HG02970 (cell line): ENCODE measurements at regions not wholly inside any gene's neighbourhood (a gene's known extent, or its start where the extent isn't known, plus 50 kb on each side); places are given as distances from the start of the nearest gene placed in this dataset.
"Not testable (repeated sequence)": the region's sequence is repeated elsewhere in the genome, so short reads cannot be mapped to it uniquely, and the experiment has no call there.

ENCODE experiments used
- ATAC-seq: cut with Tn5 transposase; IDR thresholded peaks from one replicate; pipeline ENCODE4 v1.9.1; 2021; ENCODE audit warnings: mild to moderate bottlenecking, moderate library complexity, moderate number of reproducible peaks; ENCODE audit not compliant: unreplicated experiment, low FRiP score

DNA sequence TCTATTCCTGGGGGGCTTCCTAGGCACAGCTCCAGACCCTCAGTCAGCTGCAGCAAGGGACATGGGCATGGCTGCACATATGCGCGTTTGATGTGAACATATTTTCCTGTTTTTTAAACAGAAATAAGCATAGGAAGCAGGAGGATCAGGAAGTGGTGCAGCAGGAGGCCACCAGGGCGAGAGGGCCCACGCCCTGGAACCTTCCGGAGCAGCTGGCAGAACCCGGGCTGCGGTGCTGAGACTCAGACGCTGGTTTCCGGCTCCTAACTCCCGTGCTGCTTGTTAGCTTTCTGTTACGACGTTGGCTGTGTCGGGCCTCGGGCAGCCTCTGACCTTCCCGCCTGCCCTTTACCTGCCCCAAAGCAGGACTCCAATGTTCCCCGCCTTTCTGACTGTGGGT, 5399.5 kb upstream of the TPTE start:
- not testable (repeated sequence) for ATAC-seq

DNA sequence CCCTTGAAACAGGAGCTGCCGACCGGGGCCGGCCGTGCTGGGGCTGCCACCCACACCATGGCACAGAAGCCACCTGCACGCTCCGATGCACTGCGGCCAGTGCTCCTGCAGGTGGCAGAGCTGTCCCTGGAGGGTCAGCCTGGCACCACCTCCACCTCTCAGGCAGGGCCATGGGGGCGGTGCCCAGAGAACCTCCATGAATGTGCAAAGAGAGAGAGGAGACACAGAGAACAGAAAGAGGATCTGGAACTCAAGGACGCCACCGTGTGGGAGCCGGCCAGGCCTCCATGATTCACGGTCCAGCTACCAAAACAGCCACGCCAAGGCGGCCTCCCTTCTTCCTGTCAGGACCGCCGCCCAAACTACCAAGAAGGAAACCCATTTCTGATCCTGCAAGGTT, 5397.7 kb upstream of the TPTE start:
- not testable (repeated sequence) for ATAC-seq

DNA sequence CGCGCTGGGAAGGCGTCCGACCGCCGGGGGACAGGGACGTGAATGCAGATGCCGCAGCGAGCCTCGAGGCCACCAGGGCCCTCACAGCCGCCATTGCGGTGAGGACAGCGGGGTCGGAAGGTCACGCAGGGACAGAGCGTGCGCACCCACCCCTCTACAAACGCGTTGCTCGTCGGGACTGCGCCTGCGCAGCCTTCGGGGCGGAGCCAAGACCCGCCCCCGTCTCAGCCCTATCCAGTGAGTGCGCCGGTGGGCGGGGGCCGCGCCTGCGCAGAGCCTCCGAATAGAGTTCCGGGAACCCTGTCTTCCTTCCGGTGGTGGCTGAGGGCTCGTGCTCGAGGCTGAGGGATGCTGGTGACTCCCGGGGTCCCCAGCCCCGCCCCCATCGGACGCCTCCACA, 5393.1 kb upstream of the TPTE start:
- peak; percentile 92 for ATAC-seq

DNA sequence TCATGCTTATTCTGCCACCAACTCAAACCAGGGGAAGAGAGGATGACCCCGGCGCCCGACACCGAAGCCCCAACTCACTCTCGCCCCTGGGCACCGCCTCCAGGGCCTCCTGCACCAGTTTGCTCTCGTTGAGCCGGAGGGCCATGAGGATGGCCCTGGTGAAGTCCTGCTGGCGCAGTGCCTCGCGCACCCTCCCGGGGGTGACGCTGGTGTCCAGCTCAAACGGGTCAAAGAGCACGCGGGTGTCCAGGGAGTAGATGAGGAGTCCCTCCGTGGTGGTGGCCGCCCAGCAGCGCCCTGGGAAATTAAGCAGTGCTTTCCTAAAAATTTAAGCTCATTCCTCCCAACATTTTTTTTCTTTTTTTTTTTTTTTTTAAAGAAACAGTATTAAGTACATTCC, 5387.6 kb upstream of the TPTE start:
- not testable (repeated sequence) for ATAC-seq

DNA sequence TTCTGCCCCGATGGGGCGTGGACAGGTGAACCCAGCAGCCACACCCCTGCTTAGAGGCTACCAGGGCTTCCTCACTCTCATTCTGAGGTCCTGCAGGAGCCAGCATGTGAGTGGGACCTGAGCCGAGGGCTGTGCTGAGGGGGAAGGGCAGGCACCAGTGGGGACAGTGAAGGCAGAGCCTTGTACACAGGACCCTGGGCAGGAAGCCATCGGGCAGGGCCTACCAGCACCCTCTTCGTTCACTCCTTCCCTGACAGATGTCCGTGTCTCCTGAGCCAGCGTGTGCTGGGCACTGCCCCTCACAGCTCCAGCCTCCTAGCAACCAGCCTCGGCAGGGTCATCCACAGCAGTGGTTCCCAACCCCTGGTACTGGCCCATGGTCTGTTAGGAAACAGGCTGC, 5385.0 kb upstream of the TPTE start:
- not testable (repeated sequence) for ATAC-seq

DNA sequence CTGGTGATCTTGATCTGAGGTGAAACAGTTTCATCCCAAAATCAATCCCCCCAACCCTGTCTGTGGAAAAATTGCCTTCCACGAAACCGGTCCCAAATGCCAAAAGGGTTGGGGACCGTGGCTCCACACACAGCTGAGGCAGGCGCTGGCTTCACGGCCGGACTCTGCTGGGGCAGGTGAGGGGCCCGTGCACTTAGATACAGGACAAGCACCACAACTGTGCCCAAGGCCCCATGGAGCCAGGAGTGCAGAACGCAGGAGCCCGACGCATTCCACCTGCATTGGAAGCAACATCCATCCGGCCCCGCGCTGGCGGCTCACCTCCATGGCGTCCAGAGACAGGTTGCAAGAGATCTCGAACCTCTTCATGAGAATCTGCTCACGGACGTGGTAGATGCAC, 5384.4 kb upstream of the TPTE start:
- not testable (repeated sequence) for ATAC-seq

DNA sequence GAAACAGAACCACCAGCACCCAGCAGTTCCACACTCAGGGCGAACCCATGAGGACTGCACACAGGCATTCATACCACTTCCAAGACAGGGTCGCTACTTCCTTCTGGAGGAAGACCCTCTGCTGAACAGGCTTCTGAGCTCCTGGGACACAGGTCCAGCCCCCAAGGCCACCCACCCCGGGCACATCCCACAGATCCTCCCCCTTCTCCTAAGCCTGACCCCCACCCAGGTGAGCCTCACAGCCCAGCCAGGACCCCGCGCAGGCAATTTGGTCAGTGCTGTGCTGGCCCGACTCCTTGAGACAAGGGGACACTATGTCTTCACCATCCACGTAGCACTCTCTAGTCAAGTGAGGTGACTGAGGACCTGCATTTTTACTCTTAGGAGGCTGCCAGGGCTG, 5382.7 kb upstream of the TPTE start:
- not testable (repeated sequence) for ATAC-seq

DNA sequence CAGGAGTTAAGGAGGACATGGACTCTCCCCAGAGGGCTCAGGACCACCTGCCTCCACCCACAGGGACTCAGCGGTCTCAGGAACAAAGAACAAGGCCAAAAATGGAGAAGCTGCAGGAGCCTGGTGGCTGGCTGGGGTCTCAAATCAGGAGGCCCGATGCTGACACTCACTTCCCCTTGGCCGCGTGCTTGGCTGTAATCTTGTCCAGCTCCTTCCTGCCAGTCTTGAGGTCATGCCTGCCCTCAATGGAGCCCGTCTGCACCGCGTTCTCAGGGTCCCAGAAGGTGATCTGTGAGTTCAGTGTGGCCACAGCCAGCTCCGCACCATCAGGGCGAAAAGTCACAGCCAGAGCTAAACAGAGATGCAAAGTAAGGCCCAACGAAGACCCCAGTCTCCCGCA, 5381.9 kb upstream of the TPTE start:
- not testable (repeated sequence) for ATAC-seq

DNA sequence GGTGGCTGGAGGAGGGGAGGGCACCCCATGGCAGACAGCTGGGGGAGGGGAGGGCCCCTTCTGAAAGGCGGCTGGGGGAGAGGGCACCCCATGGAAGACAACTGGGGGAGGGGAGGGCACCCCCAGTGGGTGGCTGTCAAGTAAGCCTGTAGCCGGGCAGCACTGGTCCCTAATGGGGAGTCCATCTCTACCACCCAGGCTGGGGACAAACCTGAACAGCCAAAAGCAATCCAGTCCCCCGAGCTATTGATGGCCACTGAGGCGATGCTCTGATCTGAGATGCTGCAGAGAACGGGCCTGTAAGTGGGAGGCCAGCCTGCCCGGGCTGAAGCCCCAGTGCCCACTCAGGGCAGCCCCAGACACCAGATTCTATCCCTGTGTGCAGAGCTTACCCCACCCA, 5378.4 kb upstream of the TPTE start:
- ATAC-seq = not testable (repeated sequence)

DNA sequence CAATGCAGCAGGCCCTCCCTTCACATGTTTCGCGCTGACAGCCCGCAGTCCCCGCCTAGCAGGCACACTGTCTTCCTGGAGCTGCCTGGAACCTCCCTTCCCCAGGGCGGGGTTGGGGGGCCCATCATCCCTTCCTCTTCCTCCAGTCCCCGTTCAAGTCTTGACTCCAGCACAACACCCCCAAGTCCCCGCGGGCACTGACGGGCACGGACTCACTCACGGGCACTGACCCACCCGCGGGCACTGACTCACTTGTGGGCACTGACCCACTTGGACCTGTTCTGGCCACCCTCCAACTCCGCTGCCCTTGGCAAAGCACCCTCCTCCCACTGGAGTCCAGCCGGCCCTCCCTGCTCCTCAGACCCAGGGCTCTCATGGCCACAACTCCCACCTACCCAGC, 5376.7 kb upstream of the TPTE start:
- not testable (repeated sequence) for ATAC-seq

DNA sequence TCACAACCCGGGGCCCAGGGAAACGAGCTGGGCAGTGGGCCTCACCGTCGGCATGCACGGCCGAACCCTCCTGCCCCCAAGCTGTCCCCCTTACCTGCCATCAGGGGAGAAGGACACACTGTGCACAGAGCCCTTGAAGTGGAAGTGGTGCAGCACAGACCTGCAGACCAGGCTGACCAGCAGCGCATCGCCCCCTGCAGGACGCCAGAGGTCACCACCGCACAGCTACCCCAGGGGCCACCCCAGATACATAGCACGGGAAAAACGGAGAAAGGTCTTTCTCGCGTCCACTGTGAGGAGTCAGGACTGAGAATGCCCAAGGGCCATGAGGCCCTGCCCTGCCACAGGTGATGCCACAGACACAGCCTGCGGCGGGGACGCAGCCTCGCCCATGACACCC, 5373.7 kb upstream of the TPTE start:
- ATAC-seq = not testable (repeated sequence)

DNA sequence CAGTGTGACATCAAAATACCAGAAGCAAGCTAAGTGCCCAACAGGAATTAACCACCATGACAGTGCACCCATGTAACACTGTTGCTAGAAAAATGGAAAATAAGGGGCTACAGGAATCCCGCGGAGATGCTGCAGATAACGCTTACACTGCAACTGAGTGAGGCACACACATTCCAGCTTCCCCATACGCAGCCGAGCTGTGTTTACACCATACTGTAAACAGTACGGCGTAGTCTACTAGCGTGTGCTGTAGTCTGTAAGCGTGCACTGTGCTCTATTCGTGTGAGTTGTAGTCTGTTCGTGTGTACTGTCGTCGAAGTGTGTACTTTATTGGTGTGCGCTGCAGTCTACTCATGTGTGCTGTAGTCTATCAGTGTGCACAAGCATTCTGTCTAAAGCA, 5372.2 kb upstream of the TPTE start:
- ATAC-seq = not testable (repeated sequence)

DNA sequence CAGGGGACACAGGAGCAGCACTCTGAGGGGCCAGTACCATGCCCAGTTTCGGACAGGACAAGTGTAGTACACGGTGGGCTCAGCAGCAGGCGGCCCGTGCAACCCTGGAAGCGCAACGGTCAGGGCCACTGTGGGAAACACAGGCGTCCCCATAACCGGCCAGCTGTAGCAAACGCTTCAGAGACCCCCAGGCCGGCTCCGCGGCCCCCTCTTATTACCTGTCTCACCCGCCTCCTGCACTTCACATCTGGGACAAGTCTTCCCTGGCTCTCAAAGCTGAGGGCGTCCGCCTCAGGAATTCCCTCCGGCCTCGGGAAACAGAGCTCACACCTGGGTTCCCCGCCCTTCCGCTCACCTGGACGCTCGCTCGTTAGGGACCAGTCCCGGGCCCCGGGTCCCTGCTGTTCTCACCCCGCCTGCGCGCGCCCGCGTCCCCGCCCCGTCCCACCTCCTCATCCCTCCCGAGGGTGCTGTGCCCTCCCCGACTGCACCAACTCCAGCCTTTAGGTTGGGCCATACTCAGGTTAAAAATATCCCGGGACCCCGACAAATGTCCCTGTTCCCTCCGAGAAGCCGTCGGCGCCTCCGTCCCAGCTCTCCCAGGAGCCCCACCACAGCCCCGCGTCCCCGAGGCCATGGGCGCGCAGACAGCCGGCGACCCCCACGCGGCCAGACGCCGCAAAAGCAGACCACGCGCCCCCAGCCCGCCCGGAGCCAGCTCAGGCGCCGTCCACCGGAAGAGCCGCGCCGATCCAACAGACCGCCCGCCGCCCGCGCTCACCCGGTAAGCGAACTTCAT, 5367.3 kb upstream of the TPTE start:
- not testable (repeated sequence) for ATAC-seq

DNA sequence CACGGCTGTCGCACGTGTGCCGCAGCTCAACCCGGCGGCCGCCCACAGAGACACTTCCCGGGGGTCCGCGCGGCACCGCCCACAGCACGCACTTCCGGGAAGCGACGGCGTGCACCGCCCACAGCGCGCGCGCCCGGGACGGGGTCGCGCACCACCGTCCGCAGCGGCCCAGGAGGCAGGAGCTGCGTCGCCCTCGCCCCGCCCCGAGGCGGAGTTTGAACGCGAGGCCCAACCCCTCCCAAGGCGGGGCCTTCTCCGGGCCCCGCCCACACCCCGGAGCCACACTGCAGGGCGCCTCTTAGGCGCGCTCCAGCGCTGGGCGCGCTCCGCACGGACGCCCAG, 5366.8 kb upstream of the TPTE start:
- ATAC-seq = peak; percentile 88

DNA sequence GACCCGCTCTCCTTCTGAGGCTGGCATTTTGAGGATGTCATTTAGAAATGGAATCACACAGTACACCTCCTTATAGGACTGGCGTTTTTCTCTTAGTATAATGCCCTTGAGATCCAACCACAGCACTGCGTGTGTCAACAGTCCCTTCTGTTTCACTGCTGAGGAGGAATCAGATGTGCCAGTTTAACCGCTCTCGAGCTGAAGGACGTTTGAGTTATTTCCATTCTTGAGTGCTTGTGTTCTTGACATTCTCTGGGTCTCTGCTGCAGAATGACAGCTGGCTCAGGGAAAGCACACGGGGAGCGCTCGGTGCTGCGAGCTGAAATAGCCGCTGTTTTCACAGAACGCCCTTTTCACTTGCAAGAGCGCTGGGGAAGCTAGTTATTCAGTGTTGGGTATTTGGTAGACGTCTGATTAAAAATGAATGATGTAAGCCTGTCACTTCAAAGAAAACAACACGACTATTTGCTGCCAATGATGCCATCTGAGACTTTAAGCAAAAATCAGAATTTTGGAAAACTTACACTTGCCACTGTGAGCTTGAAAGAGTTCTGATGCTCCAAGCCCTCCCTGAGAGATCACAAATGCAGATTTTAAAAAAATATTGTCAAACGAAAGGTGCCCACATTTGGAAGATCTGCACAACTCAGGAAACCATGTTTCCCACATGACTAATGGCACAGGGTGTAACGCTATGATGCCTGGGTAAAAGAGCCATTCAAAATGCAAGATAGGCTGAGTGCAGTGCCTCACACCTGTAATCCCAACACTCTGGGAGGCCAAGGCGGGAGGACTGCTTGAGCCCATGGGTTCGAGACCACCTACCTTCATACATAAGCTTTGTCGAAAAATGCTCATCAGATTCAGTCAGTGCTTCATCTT, 5358.4 kb upstream of the TPTE start:
- ATAC-seq = not testable (repeated sequence)

DNA sequence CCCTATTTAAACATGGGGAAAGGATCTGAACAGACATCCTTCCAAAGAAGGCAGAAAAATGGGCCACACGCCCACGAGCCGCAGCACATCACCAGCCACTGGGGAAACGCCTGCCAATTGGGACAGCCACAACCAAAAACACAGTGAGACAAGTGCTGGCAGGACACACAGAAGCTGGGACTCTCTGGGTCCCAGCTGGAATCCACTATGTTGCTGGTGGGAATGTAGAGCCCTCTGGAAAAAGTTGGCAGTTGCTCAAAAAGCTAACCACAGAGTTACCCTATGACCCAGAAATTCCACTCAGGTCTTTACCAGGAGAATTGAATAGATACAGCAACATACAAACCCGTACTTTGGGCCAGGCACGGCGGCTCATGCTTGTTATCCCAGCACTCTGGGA, 5355.6 kb upstream of the TPTE start:
- ATAC-seq = not testable (repeated sequence)
